ENCODE measurements at regions not wholly inside any gene's neighbourhood (a gene's known extent, or its start where the extent isn't known, plus 50 kb on each side); places are given as distances from the start of the nearest gene placed in this dataset.

DNA sequence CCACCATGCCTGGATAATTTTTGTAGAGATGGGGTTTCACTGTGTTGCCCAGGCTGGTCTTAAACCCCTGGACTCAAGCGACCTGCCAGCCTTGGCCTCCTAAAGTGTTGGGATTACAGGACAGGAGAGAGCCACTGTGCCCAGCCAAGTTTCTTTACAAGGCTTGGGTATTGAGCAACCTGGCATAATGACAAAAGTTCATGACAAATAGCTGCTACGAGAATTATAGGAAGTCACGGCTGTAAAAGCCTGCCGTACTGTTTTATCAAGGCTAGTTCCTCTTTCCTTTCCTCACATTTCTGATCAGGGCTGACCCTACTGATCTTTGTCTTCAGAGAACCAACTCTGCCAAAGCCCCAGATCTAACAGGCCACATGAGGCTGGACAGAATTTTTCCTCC, 490.4 kb upstream of the SPRED2 start:
- Mint-ChIP-seq H3K27ac (no peak overlapping the region), H3K36me3 (no peaks in the 10 kb centered on the region), H3K4me3 (no peak overlapping the region), H3K27me3 (ENCODE audit: low read depth) (no peaks in the 10 kb centered on the region; the same call in 1 of the 2 replicates), H3K4me1 (no peaks in the 10 kb centered on the region), H3K9me3 (0 out of 2 replicates have a peak, but pooled peaks cover 6% of the 10 kb centered on the region)
- CTCF ChIA-PET, result no interaction called here
- POLR2A ChIA-PET, result no interaction called here
- no peak for DNase-seq (ENCODE audit: low spot score)
- TF ChIP-seq, protein P1, sequence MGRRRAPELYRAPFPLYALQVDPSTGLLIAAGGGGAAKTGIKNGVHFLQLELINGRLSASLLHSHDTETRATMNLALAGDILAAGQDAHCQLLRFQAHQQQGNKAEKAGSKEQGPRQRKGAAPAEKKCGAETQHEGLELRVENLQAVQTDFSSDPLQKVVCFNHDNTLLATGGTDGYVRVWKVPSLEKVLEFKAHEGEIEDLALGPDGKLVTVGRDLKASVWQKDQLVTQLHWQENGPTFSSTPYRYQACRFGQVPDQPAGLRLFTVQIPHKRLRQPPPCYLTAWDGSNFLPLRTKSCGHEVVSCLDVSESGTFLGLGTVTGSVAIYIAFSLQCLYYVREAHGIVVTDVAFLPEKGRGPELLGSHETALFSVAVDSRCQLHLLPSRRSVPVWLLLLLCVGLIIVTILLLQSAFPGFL (CRISPR knock-in tag; IDR thresholded peaks at IDR 0.05; ENCODE audit: borderline replicate concordance), result no peak
- TF ChIP-seq CBFB (CRISPR knock-in tag; IDR thresholded peaks at IDR 0.05; ENCODE audit: low read depth) (no peak), FOXJ3 (CRISPR knock-in tag; IDR thresholded peaks at IDR 0.05; ENCODE audit: borderline replicate concordance) (no peak), NFYB (CRISPR knock-in tag; conservative IDR thresholded peaks at IDR 0.05; ENCODE audit: low read depth) (no peak), SP1 (CRISPR knock-in tag; conservative IDR thresholded peaks at IDR 0.05) (no peak), MYBL2 (CRISPR knock-in tag; IDR thresholded peaks at IDR 0.05) (no peak), ZNF671 (CRISPR knock-in tag; IDR thresholded peaks at IDR 0.05) (no peak)
- TF ChIP-seq, protein P2, sequence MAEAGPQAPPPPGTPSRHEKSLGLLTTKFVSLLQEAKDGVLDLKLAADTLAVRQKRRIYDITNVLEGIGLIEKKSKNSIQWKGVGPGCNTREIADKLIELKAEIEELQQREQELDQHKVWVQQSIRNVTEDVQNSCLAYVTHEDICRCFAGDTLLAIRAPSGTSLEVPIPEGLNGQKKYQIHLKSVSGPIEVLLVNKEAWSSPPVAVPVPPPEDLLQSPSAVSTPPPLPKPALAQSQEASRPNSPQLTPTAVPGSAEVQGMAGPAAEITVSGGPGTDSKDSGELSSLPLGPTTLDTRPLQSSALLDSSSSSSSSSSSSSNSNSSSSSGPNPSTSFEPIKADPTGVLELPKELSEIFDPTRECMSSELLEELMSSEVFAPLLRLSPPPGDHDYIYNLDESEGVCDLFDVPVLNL (CRISPR knock-in tag; IDR thresholded peaks at IDR 0.05; ENCODE audit: borderline replicate concordance, low read depth), result no peak
- TF ChIP-seq, protein P3, sequence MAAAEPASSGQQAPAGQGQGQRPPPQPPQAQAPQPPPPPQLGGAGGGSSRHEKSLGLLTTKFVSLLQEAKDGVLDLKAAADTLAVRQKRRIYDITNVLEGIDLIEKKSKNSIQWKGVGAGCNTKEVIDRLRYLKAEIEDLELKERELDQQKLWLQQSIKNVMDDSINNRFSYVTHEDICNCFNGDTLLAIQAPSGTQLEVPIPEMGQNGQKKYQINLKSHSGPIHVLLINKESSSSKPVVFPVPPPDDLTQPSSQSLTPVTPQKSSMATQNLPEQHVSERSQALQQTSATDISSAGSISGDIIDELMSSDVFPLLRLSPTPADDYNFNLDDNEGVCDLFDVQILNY (CRISPR knock-in tag; IDR thresholded peaks at IDR 0.05), result no peak
- ATAC-seq, result no peak

DNA sequence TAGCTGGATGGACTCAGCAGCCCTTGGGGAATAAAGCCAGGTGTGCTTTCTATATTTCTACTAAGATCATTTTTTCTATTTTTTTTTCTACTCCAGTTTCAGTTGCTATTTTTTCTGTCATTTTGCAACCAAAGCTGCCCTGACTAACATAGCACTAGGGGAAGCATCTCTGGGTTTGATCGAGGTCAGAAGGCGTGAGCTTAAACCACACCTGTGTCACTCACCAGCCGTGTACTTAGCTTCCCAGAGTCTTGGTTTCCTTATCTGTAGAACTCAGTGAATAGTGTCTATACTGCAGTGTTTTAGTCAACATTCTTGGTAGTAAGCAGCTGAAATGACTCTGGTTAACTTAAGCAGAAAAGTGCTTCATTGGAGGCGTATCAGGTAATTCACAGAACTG, 489.6 kb upstream of the SPRED2 start:
- no peak for ATAC-seq
- CTCF ChIA-PET, result no interaction called here

DNA sequence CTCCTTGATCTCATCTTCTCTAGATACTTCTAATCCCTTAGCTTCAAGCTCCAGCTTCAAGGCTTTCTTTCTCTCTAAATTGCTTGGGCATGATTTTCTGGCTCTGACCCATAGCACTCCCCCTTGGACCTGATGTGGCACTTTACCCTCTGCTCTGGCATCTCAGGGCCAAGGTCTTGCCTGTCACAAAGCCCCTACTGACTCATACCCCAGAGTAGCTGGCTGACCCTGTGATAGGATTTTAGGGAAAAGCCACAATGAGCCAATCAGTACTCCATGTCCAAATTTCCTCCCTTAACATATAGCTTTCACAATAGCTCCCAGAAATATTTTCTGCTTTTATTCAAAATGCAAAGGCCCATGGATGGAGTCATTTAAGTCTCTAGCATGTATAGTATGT, 488.7 kb upstream of the SPRED2 start:
- H3K4me3 Mint-ChIP-seq, result no peak overlapping the region
- H3K27me3 Mint-ChIP-seq (ENCODE audit: low read depth), result no peaks in the 10 kb centered on the region
- no peak for TF ChIP-seq GABPB1 (CRISPR knock-in tag; IDR thresholded peaks at IDR 0.05)
- TF ChIP-seq, protein P1 (CRISPR knock-in tag; IDR thresholded peaks at IDR 0.05; ENCODE audit: borderline replicate concordance), result no peak
- ATAC-seq (no peak), DNase-seq (ENCODE audit: low spot score) (no peak)
- no peaks in the 10 kb centered on the region for H3K4me1 Mint-ChIP-seq
- H3K9me3 Mint-ChIP-seq, result 0 out of 2 replicates have a peak, but pooled peaks cover 3% of the 10 kb centered on the region
- CTCF ChIA-PET, result no interaction called here
- POLR2A ChIA-PET, result no interaction called here
- H3K36me3 Mint-ChIP-seq, result no peaks in the 10 kb centered on the region
- no peak overlapping the region for H3K27ac Mint-ChIP-seq

More for the DNA sequence above, 489.6 kb upstream of the SPRED2 start:
- H3K27ac Mint-ChIP-seq, result no peak overlapping the region
- H3K36me3 Mint-ChIP-seq, result no peaks in the 10 kb centered on the region
- H3K4me1 Mint-ChIP-seq, result no peaks in the 10 kb centered on the region
- POLR2A ChIA-PET, result no interaction called here
- H3K9me3 Mint-ChIP-seq, result 0 out of 2 replicates have a peak, but pooled peaks cover 3% of the 10 kb centered on the region
- no peak for DNase-seq (ENCODE audit: low spot score)
- TF ChIP-seq, protein P3 (CRISPR knock-in tag; IDR thresholded peaks at IDR 0.05), result no peak
- TF ChIP-seq TP53 (CRISPR knock-in tag; IDR thresholded peaks at IDR 0.05) (no peak), FOXJ3 (CRISPR knock-in tag; IDR thresholded peaks at IDR 0.05; ENCODE audit: borderline replicate concordance) (no peak)
- no peaks in the 10 kb centered on the region; the same call in 1 of the 2 replicates for H3K27me3 Mint-ChIP-seq (ENCODE audit: low read depth)
- H3K4me3 Mint-ChIP-seq, result no peak overlapping the region

DNA sequence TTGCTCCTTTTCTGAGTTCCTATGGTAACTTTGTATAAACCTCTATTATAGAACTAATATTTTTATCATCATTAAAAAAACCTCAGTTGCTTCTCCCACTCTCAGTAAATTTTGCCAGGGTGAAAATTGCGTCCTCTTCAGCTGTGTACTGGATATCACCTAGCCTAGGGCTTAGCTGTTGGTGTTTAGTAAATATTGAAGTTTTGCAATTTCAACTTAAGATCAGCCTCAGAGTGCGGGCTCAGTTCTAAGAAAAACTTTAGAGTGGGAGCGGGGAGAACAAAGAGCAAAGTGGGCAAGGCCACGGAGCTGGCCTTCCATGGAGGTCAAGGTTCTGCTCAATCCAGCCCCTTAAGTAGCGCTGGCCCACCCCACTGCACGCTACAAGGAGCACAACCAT, 488.3 kb upstream of the SPRED2 start:
- CTCF ChIA-PET, result no interaction called here
- H3K4me3 Mint-ChIP-seq, result no peak overlapping the region
- POLR2A ChIA-PET, result no interaction called here
- TF ChIP-seq MYBL2 (CRISPR knock-in tag; IDR thresholded peaks at IDR 0.05), result no peak
- no peak for TF ChIP-seq FOXK1 (CRISPR knock-in tag; IDR thresholded peaks at IDR 0.05)
- TF ChIP-seq, protein P4, sequence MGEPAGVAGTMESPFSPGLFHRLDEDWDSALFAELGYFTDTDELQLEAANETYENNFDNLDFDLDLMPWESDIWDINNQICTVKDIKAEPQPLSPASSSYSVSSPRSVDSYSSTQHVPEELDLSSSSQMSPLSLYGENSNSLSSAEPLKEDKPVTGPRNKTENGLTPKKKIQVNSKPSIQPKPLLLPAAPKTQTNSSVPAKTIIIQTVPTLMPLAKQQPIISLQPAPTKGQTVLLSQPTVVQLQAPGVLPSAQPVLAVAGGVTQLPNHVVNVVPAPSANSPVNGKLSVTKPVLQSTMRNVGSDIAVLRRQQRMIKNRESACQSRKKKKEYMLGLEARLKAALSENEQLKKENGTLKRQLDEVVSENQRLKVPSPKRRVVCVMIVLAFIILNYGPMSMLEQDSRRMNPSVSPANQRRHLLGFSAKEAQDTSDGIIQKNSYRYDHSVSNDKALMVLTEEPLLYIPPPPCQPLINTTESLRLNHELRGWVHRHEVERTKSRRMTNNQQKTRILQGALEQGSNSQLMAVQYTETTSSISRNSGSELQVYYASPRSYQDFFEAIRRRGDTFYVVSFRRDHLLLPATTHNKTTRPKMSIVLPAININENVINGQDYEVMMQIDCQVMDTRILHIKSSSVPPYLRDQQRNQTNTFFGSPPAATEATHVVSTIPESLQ (CRISPR knock-in tag; IDR thresholded peaks at IDR 0.05), result no peak
- TF ChIP-seq TCF7 (CRISPR knock-in tag; IDR thresholded peaks at IDR 0.05; ENCODE audit: low read depth), result no peak
- TF ChIP-seq ZNF121 (CRISPR knock-in tag; IDR thresholded peaks at IDR 0.05), result no peak
- TF ChIP-seq, protein P5, sequence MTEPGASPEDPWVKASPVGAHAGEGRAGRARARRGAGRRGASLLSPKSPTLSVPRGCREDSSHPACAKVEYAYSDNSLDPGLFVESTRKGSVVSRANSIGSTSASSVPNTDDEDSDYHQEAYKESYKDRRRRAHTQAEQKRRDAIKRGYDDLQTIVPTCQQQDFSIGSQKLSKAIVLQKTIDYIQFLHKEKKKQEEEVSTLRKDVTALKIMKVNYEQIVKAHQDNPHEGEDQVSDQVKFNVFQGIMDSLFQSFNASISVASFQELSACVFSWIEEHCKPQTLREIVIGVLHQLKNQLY (CRISPR knock-in tag; IDR thresholded peaks at IDR 0.05), result no peak
- TF ChIP-seq TP53 (CRISPR knock-in tag; IDR thresholded peaks at IDR 0.05), result no peak
- TF ChIP-seq EMX1 (CRISPR knock-in tag; IDR thresholded peaks at IDR 0.05), result no peak
- no peak for TF ChIP-seq TEAD4 (CRISPR knock-in tag; IDR thresholded peaks at IDR 0.05)
- TF ChIP-seq MXD4 (CRISPR knock-in tag; IDR thresholded peaks at IDR 0.05; ENCODE audit: borderline replicate concordance), result no peak
- no peak for TF ChIP-seq ZNF416 (CRISPR knock-in tag; IDR thresholded peaks at IDR 0.05)
- no peak for TF ChIP-seq GRHL2 (CRISPR knock-in tag; IDR thresholded peaks at IDR 0.05; ENCODE audit: insufficient replicate concordance, severe bottlenecking)
- no peak overlapping the region for H3K27ac Mint-ChIP-seq
- no peak for ATAC-seq
- no peaks in the 10 kb centered on the region for H3K36me3 Mint-ChIP-seq
- H3K27me3 Mint-ChIP-seq (ENCODE audit: low read depth), result no peaks in the 10 kb centered on the region
- H3K9me3 Mint-ChIP-seq, result 0 out of 2 replicates have a peak, but pooled peaks cover 3% of the 10 kb centered on the region
- no peak for DNase-seq (ENCODE audit: low spot score)
- H3K4me1 Mint-ChIP-seq, result no peaks in the 10 kb centered on the region

Data from WTC11 (cell line).